ENCODE measurements at regions not wholly inside any gene's neighbourhood (a gene's known extent, or its start where the extent isn't known, plus 50 kb on each side); places are given as distances from the start of the nearest gene placed in this dataset.

GRCh38 chr1:164907666-164908065 is 348.7 kb downstream of the PBX1 start:
- H3K9me3 Mint-ChIP-seq, result peaks cover 4% of the 10 kb centered on the region
- H3K36me3 Mint-ChIP-seq, result peaks cover 4% of the 10 kb centered on the region
- H3K4me1 Mint-ChIP-seq, result no peaks in the 10 kb centered on the region
- no peak overlapping the region for H3K27ac Mint-ChIP-seq
- H3K4me3 Mint-ChIP-seq, result no peak overlapping the region
- ATAC-seq (no peak), DNase-seq (ENCODE audit: low spot score in 2 of 2) (no peak)

GRCh38 chr1:164905869-164906268 is 346.9 kb downstream of the PBX1 start:
- no peak for ATAC-seq
- Mint-ChIP-seq H3K27ac (no peak overlapping the region), H3K4me1 (no peaks in the 10 kb centered on the region), H3K4me3 (no peak overlapping the region), H3K9me3 (peaks cover 4% of the 10 kb centered on the region), H3K36me3 (peaks cover 4% of the 10 kb centered on the region)
- no peak for DNase-seq (ENCODE audit: low spot score in 2 of 2)

GRCh38 chr1:164902491-164902890 is 343.5 kb downstream of the PBX1 start:
- Mint-ChIP-seq H3K4me3 (no peak overlapping the region), H3K9me3 (no peaks in the 10 kb centered on the region), H3K27ac (no peak overlapping the region), H3K36me3 (peaks cover 4% of the 10 kb centered on the region), H3K4me1 (no peaks in the 10 kb centered on the region)
- DNase-seq (ENCODE audit: low spot score in 2 of 2) (no peak), ATAC-seq (no peak)
